NB4 (cell line): ENCODE measurements at regions not wholly inside any gene's neighbourhood (a gene's known extent, or its start where the extent isn't known, plus 50 kb on each side); places are given as distances from the start of the nearest gene placed in this dataset.

Experiments
- CTCF ChIP-seq: IDR thresholded peaks from one replicate; pipeline ENCODE4 v1.5.1; 2012; ENCODE audit warnings: low read depth, low read length
- MAX ChIP-seq: IDR thresholded peaks from 2 replicates; pipeline ENCODE4 v1.6.1; 2011; ENCODE audit warnings: low read depth, low read length
- MYC ChIP-seq: IDR thresholded peaks from 2 replicates; pipeline ENCODE4 v1.6.1; 2011; ENCODE audit warnings: low read depth, low read length
- POLR2A ChIP-seq: IDR thresholded peaks from 2 replicates; pipeline ENCODE4 v1.6.1; 2011; ENCODE audit warnings: mild to moderate bottlenecking; ENCODE audit not compliant: insufficient read length; ENCODE audit errors: extremely low read depth

GRCh38 chr6:142605922-142606485 is 304.2 kb downstream of the ADGRG6 start:
- no peak for TF ChIP-seq POLR2A
- TF ChIP-seq CTCF: no peak
- TF ChIP-seq MYC: peak; percentile 40; the same call in 1 of the 2 replicates
- TF ChIP-seq MAX: peak; percentile 52
